RWPE2 (cell line): ENCODE measurements at regions not wholly inside any gene's neighbourhood (a gene's known extent, or its start where the extent isn't known, plus 50 kb on each side); places are given as distances from the start of the nearest gene placed in this dataset.
A peak's percentile ranks its signal among the peaks of the same experiment; 100 is the strongest.

Experiments used
- ATAC-seq: fragments of 200-7000 bp; cut with Tn5 transposase; 3 replicates; pipeline ENCODE4 v1.9.1; 2021; ENCODE audit warnings: low read depth
- DNase-seq: peaks from one replicate; pipeline ENCODE4 v3.0.0-alpha.2; 2020; ENCODE audit warnings: low spot score
- H3K27ac ChIP-seq: fragments of 450-650 bp; 2 replicates; pipeline ENCODE4 v1.5.1; 2017; ENCODE audit warnings: mild to moderate bottlenecking; ENCODE audit not compliant: poor library complexity, severe bottlenecking
- H3K27me3 ChIP-seq: fragments of 250-450 bp; sonication (Bioruptor Pico); 2 replicates; pipeline ENCODE4 v1.5.1; 2021; ENCODE audit warnings: mild to moderate bottlenecking, moderate library complexity; ENCODE audit not compliant: insufficient read depth, poor library complexity, severe bottlenecking
- H3K36me3 ChIP-seq: fragments of 250-450 bp; sonication (Bioruptor Pico); 2 replicates; pipeline ENCODE4 v1.5.1; 2020; ENCODE audit warnings: low read depth, mild to moderate bottlenecking, moderate library complexity
- H3K4me1 ChIP-seq: fragments of 250-450 bp; sonication (Bioruptor Pico); 2 replicates; pipeline ENCODE4 v1.5.1; 2021; ENCODE audit warnings: mild to moderate bottlenecking, moderate library complexity; ENCODE audit not compliant: insufficient read depth, poor library complexity, severe bottlenecking
- H3K4me3 ChIP-seq: fragments of 250-450 bp; sonication (Bioruptor Pico); 2 replicates; pipeline ENCODE4 v1.5.1; 2021; ENCODE audit warnings: mild to moderate bottlenecking, moderate library complexity; ENCODE audit not compliant: severe bottlenecking
- H3K9me3 ChIP-seq: fragments of 250-450 bp; sonication (Bioruptor Pico); 2 replicates; pipeline ENCODE4 v1.5.1; 2021; ENCODE audit warnings: mild to moderate bottlenecking, moderate library complexity; ENCODE audit not compliant: severe bottlenecking
- CTCF ChIP-seq: fragments of 450-650 bp; IDR thresholded peaks from one replicate; pipeline ENCODE4 v1.5.1; 2017; ENCODE audit warnings: mild to moderate bottlenecking, moderate library complexity; ENCODE audit not compliant: poor library complexity, severe bottlenecking

- DNase-seq (peak; percentile 11), ATAC-seq (no peak)
- H3K27ac ChIP-seq: no peak overlapping the region
- H3K9me3 ChIP-seq: no peaks in the 10 kb centered on the region
- no peaks in the 10 kb centered on the region for H3K27me3 ChIP-seq
- no peak overlapping the region for H3K4me3 ChIP-seq
- no peaks in the 10 kb centered on the region for H3K36me3 ChIP-seq
- H3K4me1 ChIP-seq: no peaks in the 10 kb centered on the region
- TF ChIP-seq CTCF: no peak
Measured at GRCh38 chr1:29519108-29519787, 282.9 kb downstream of the PTPRU start.

- peak; percentile 23 for DNase-seq
- H3K27me3 ChIP-seq: no peaks in the 10 kb centered on the region
- no peaks in the 10 kb centered on the region for H3K36me3 ChIP-seq
- H3K4me1 ChIP-seq: no peaks in the 10 kb centered on the region
- no peak for TF ChIP-seq CTCF
- no peak overlapping the region for H3K27ac ChIP-seq
- ATAC-seq: no peak
- H3K9me3 ChIP-seq: no peaks in the 10 kb centered on the region
- H3K4me3 ChIP-seq: no peak overlapping the region
Measured at GRCh38 chr1:29518183-29518835, 282.0 kb downstream of the PTPRU start.

- H3K4me1 ChIP-seq: no peaks in the 10 kb centered on the region
- no peak overlapping the region for H3K4me3 ChIP-seq
- no peaks in the 10 kb centered on the region for H3K9me3 ChIP-seq
- H3K27ac ChIP-seq: no peak overlapping the region
- no peak for TF ChIP-seq CTCF
- no peaks in the 10 kb centered on the region for H3K27me3 ChIP-seq
- peak; percentile 35 for DNase-seq
- no peaks in the 10 kb centered on the region for H3K36me3 ChIP-seq
- ATAC-seq: no peak
Measured at GRCh38 chr1:29517251-29518086, 281.1 kb downstream of the PTPRU start.

- TF ChIP-seq CTCF: no peak
- Histone ChIP-seq H3K27me3 (no peaks in the 10 kb centered on the region), H3K4me1 (no peaks in the 10 kb centered on the region), H3K36me3 (no peaks in the 10 kb centered on the region), H3K9me3 (no peaks in the 10 kb centered on the region), H3K27ac (no peak overlapping the region), H3K4me3 (no peak overlapping the region)
- ATAC-seq (no peak), DNase-seq (peak; percentile 12)
Measured at GRCh38 chr1:29516063-29516820, 279.9 kb downstream of the PTPRU start.
